IPS-NIHi7 (cell line): ENCODE measurements at regions not wholly inside any gene's neighbourhood (a gene's known extent, or its start where the extent isn't known, plus 50 kb on each side); places are given as distances from the start of the nearest gene placed in this dataset.
A peak's percentile ranks its signal among the peaks of the same experiment; 100 is the strongest.

Experiments
- DNase-seq: peaks from one replicate; pipeline ENCODE4 v3.0.0; 2012; ENCODE audit warnings: mixed read lengths; ENCODE audit errors: extremely low spot score

GRCh38 chr7:125255810-125256209, 326.2 kb upstream of the POT1 start:
- no peak for DNase-seq

- DNase-seq: no peak
Measured at GRCh38 chr7:125254566-125254965, 324.9 kb upstream of the POT1 start.

GRCh38 chr7:125253452-125254190, 324.0 kb upstream of the POT1 start:
- no peak for DNase-seq

- no peak for DNase-seq
Measured at GRCh38 chr7:125247514-125248098, 318.0 kb upstream of the POT1 start.

- DNase-seq: no peak
Measured at GRCh38 chr7:125246706-125247105, 317.1 kb upstream of the POT1 start.

GRCh38 chr7:125241548-125241947, 311.9 kb upstream of the POT1 start:
- no peak for DNase-seq

GRCh38 chr7:125222596-125222995, 293.0 kb upstream of the POT1 start:
- no peak for DNase-seq

- DNase-seq: no peak
Measured at GRCh38 chr7:125218076-125218475, 288.5 kb upstream of the POT1 start.

- DNase-seq: no peak
Measured at GRCh38 chr7:125201002-125201401, 271.4 kb upstream of the POT1 start.

- DNase-seq: no peak
Measured at GRCh38 chr7:125197731-125198393, 268.2 kb upstream of the POT1 start.

- DNase-seq: no peak
Measured at GRCh38 chr7:125195156-125195555, 265.5 kb upstream of the POT1 start.

GRCh38 chr7:125193263-125193662, 263.6 kb upstream of the POT1 start:
- no peak for DNase-seq

GRCh38 chr7:125184801-125185200, 255.2 kb upstream of the POT1 start:
- no peak for DNase-seq

GRCh38 chr7:125181569-125182267, 252.1 kb upstream of the POT1 start:
- peak; percentile 22 for DNase-seq

GRCh38 chr7:125173571-125173970, 243.9 kb upstream of the POT1 start:
- no peak for DNase-seq

GRCh38 chr7:125169088-125169487, 239.5 kb upstream of the POT1 start:
- no peak for DNase-seq

GRCh38 chr7:125154930-125155329, 225.3 kb upstream of the POT1 start:
- DNase-seq: no peak

- no peak for DNase-seq
Measured at GRCh38 chr7:125149151-125149550, 219.5 kb upstream of the POT1 start.

- DNase-seq: no peak
Measured at GRCh38 chr7:125147047-125147446, 217.4 kb upstream of the POT1 start.

GRCh38 chr7:125136755-125137532, 207.3 kb upstream of the POT1 start:
- DNase-seq: no peak

GRCh38 chr7:125136341-125136740, 206.7 kb upstream of the POT1 start:
- DNase-seq: peak; percentile 15

GRCh38 chr7:125130173-125130572, 200.5 kb upstream of the POT1 start:
- no peak for DNase-seq
